HL-60/S4 treated with retinoic acid at 250 ng/mL for 4 days and 3 days (cell line): ENCODE measurements at regions not wholly inside any gene's neighbourhood (a gene's known extent, or its start where the extent isn't known, plus 50 kb on each side); places are given as distances from the start of the nearest gene placed in this dataset.

Source experiments
- in situ Hi-C: fragments of 300-500 bp; cut with MboI; formaldehyde crosslinking; loops from 2 replicates; pipeline ENCODE4 v1.7.0; 2022; ENCODE audit warnings: low sequenced_read_pairs

GRCh38 chr2:217269701-217270484, 410.0 kb upstream of the TNP1 start:
- in situ Hi-C loops = no loop called here

DNA sequence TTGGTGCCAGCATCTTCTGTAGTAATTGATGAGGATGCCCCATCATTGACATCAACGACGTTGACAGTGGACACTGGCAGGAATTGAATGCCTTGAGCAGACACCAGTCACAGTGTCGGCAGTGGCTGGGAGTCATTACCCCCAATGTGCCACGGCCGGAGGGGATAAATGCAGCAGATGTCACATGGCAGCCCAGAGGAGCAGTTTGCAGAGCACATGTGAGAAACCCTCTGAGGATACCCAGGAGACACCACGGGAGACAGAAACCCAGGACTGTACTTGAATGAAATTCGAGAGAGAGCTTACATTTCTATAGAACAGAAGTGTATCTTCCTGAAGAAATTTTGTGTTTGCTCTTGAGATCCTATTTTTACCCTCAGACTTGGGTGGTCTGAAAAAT, 409.1 kb upstream of the TNP1 start:
- in situ Hi-C loops = no loop called here

- in situ Hi-C loops = no loop called here
These were observed 407.9 kb upstream of the TNP1 start for GRCh38 chr2:217267758-217268157.

GRCh38 chr2:217263756-217264155, 403.9 kb upstream of the TNP1 start:
- in situ Hi-C loops = no loop called here

GRCh38 chr2:217262911-217263310, 403.0 kb upstream of the TNP1 start:
- in situ Hi-C loops = no loop called here

DNA sequence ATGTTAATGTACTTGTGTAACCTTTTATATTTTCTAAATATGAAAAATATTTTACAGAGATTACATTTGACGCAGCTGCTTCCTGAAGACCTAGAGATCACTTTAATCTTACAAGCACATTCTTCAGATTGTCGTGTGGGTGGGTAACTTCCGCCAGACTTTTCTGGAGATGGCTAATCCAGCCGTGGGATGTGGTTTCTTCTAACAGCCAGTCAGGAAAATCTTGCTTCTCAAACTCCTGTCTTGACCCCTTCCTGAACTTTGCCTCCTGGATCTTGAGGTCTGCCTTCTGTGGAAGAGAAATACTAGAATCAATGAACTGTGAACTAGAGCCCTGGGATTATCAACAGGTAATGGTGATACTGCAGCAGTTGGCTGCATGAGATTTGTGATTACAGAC, 401.6 kb upstream of the TNP1 start:
- in situ Hi-C loops = no loop called here

DNA sequence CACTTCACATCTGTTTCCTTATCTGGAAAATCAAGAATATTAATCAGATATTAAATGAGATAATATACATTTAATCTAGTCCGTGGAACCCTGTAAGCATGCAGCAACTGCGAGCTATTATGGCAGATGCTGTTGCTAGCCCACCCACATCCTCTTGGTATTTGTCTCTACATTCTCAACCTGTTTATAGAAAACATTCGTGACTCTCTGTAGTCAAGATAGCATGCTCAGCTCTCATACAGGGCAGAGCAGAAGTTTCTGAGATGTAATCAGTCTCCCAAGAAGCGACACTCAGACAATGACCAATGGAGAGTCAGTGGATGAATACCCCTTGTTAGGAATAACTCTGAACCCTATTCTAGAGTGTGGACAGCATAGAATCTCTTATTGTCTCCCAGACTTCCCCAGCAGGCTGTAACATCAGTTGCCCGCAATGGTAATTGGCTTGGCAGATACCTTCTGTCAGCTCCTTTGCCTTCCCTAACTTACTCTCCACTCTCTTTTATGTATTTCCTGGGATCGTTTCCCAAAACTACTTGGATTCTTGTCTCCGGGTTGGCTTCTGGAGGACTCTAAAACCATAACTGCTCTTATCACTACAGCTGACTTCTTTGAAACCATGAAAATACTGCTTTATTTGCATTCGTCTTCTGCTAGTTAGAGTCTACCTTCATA, 400.7 kb upstream of the TNP1 start:
- in situ Hi-C loops = no loop called here

DNA sequence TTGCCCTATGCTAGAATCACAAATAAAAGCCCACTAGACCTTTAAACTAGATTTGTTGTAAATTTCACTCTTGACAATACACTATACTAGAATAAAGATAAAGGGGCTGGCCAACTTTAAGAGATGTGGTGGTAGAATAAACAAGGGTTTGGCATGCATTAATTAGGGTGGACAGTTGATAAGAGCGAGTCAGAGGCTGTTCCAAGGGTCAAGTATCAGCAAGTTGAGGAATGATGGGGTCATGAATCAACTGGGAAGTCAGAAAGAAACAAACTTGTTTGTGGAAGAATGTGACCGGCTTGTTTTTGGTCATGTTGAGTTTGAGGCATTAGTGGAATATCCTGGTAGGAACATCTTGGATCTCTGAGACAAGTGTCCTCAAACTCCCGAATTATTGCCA, 398.3 kb upstream of the TNP1 start:
- in situ Hi-C loops = no loop called here

DNA sequence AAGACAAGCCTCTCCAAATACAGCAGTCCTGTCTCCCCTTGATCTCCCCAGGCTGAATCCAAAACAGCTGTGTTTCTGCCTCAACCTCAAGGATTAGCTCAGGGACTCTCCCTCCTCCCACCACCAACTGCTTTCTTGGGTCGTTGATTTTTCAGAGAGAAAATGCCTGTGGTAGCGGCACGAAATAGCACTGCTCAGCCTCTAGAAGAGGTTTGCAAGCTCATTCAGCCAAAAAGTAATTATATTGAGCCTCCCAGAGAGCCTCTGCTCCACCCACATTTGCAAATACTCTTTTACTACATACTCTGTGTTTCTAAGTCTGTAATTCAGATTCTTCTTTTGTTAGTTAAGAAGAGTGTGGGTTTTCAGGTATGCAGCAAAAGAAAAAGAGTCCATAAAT, 396.4 kb upstream of the TNP1 start:
- in situ Hi-C loops = no loop called here

GRCh38 chr2:217254111-217254510, 394.2 kb upstream of the TNP1 start:
- in situ Hi-C loops = no loop called here

DNA sequence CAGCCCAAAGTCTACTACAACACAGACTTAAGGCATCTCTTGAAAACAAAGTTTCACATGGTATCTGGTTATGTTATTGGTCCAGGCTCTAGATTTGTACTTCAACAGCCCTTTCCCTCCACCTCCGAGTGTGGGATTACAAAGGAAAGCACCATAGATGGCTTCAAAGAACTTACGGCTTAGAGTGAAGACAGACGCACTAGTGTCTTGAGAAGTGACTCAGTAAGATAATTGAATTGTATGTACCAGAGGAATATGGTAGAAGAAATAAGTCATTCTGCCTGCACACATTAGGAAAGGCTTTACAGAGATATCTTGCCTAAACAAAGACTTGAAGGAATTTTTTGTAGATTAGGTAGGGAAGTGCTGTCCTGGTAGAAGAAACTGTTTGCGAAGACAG, 392.3 kb upstream of the TNP1 start:
- in situ Hi-C loops = no loop called here

GRCh38 chr2:217250013-217250524, 390.2 kb upstream of the TNP1 start:
- in situ Hi-C loops = no loop called here

DNA sequence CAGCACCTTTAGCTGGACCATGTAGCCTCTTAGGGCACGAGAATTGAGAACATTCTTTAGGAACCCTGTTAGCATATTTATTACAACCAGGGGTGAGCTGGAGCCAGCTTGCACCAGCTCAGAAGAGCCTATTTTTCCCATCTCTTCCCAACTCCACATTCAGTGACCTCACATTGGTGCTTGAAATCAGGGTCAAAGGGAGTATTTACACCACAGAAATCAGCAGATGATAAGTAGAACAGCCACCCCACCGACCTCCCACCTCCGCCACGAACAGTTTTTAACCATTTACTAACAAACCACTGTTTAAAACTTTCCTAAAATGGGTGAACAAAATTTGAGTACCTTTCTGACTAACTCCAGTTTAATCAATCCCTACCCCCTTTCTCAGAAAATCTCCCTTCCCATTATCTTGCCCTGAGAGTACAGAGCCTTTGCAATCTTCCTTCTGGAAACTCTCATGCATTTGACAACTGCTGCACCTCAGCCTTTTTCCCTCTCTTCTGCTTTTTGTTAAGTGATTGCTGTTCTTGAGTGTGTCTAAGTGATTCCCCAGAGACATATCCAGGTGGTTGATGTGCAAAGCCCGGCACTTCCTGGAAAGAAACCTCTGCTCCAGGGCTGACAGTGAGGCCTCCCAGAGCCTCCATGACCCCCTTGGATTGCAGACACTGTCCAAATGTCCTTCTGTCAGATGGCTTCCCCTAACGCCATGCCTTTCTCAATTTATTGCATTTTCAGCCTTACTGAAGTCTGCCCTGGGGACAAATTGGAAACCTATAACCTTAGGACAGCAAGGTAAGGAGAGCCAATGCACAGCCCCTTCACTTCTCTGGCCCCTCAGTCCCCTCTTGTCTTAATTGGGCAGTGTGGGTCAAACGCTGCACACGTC, 389.5 kb upstream of the TNP1 start:
- in situ Hi-C loops = no loop called here

DNA sequence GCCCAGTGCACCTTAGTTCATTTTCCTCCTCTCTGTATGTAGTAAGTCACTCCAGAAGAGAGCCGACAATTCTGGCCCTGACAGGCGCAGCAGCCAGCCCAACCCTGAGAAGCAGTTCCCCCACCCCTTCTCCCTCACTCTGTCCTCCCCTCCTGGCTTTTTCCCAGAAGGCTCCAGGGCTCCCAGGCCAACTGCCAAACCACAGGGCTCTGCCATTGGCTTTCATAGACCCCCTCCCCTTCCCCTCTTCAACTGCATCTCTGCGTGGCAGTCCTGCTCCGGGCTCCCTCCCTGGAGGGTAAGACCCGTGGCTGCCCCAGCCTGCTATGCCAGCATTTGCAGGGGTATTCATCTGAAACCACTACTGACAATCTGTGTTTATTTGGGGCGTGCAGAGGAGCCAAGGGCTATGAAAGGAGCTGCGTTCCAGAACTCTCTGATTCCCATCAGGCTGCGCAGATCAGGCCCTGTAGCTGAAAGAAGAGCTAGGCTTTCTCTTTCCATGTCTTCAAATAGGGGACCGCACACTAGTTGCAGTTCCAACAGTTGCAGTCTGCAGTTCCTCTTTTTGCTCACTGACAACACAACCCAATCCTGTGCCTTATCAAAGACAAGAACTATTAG, 388.6 kb upstream of the TNP1 start:
- in situ Hi-C loops = no loop called here

DNA sequence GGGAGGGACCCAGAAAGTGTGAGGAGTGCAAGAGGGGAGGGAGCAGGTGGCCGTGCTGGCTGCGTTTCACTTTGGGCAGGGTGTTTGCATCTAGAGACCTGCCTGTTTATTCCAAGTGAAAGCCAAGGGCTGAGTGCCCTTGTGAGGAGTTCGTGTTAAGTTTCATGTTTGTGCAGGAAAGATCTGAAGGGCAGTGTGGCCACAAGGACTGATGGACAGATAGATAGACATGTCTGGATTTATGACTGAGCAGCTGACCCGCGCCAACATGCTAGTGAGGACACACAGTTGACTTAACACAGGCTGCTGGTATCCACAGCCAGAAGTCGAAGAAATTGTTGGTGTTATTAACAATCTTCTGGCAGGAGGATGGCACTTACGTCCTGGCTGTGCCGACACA, 387.6 kb upstream of the TNP1 start:
- in situ Hi-C loops = no loop called here

DNA sequence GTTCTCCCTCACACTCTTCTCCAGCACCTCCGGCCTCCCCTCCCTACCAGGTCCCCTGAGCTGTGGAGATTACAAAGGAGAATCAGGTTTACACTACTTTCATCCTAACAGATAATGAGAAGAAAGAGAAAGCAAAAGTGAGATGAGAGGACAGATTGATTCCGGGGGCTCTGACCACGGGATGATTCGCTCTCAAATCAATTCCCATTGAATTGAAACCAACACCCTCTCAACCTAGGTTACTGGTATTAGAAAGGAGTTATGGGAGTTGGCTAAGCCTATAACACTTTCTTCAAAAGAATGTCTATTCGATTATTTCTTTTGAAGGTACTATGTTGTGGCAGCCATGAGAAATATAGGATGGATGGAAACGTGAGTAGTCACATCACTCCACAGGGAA, 386.2 kb upstream of the TNP1 start:
- in situ Hi-C loops = no loop called here

- in situ Hi-C loops = no loop called here
These were observed 385.0 kb upstream of the TNP1 start for GRCh38 chr2:217244815-217245214.

GRCh38 chr2:217242947-217243346, 383.1 kb upstream of the TNP1 start:
- in situ Hi-C loops = no loop called here

DNA sequence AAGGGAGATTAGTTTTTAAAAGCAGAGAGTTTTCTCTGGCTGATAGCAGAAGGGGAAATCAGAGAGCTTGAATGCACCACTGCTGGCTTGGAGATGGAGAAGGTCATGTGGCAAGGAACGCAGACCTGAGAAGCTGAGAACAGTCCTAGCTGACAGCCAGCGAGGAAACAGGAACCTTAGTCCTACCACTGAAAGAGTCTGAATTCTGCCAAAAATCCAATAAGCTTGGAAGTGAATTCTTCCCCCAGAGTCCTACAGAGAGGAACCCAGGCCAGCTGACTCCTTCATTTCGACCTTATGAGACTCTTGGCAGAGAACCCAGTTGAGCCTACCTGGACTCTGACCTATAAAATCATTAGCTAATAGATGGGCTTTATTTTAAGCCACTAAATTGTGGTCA, 371.9 kb upstream of the TNP1 start:
- in situ Hi-C loops = no loop called here

GRCh38 chr2:217231212-217231611, 371.3 kb upstream of the TNP1 start:
- in situ Hi-C loops = no loop called here

DNA sequence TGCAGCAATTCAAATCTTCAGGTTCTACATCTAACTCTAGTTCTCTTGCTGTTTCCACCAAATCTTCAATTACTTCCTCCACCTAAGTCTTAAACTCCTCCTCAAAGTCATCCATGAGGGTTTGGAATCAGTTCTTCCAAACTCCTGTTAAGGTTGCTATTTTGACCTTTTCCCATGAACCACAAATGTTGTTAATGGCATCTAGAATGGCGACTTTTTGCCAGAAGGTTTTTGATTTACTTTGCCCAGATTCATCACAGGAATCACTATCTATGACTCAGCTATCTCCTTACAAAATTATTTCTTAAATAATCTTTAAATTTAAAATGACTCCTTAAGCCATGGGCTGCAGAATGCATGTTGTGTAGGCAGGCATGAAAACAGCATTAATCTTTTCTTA, 368.9 kb upstream of the TNP1 start:
- in situ Hi-C loops = no loop called here
